ENCODE measurements at regions not wholly inside any gene's neighbourhood (a gene's known extent, or its start where the extent isn't known, plus 50 kb on each side); places are given as distances from the start of the nearest gene placed in this dataset.
"Not testable (repeated sequence)": the region's sequence is repeated elsewhere in the genome, so short reads cannot be mapped to it uniquely, and the experiment has no call there.

GRCh38 chrX:144130507-144130906, 246.6 kb downstream of the UBE2NL start:
- H3K4me1 ChIP-seq (ENCODE audit: control insufficient read depth in 1 of 2, insufficient read depth in 2 of 2, low read length in 2 of 2); ATAC-seq (ENCODE audit: low FRiP score); H3K27ac ChIP-seq (ENCODE audit: low read depth in 1 of 2, low read length in 2 of 2); H3K9me3 ChIP-seq (ENCODE audit: control insufficient read depth, low read length); H3K4me3 ChIP-seq (ENCODE audit: low read length in 2 of 2); H3K27me3 ChIP-seq (ENCODE audit: control insufficient read depth in 1 of 2, insufficient read depth in 2 of 2, low read length in 1 of 2); intact Hi-C loops (cut with DNase I); DNase-seq; H3K36me3 ChIP-seq (ENCODE audit: control insufficient read depth in 1 of 2, insufficient read depth in 2 of 2, low read length in 1 of 2): not testable (repeated sequence)
- WGBS, 2 donors: no CpG with 5 or more reads among the region's 3 CpGs

- H3K27ac ChIP-seq (ENCODE audit: low read depth in 1 of 2, low read length in 2 of 2); H3K9me3 ChIP-seq (ENCODE audit: control insufficient read depth, low read length); H3K36me3 ChIP-seq (ENCODE audit: control insufficient read depth in 1 of 2, insufficient read depth in 2 of 2, low read length in 1 of 2); H3K4me3 ChIP-seq (ENCODE audit: low read length in 2 of 2); ATAC-seq (ENCODE audit: low FRiP score); DNase-seq; intact Hi-C loops (cut with DNase I); H3K4me1 ChIP-seq (ENCODE audit: control insufficient read depth in 1 of 2, insufficient read depth in 2 of 2, low read length in 2 of 2); H3K27me3 ChIP-seq (ENCODE audit: control insufficient read depth in 1 of 2, insufficient read depth in 2 of 2, low read length in 1 of 2): not testable (repeated sequence)
- 78 to 95% methylated on average over 2 of the region's 3 CpGs for WGBS, 2 donors
Observed at GRCh38 chrX:144131080-144131479, 247.2 kb downstream of the UBE2NL start.

- WGBS, 2 donors: 15 to 21% methylated on average over 1 of the region's 2 CpGs
- H3K27me3 ChIP-seq (ENCODE audit: control insufficient read depth in 1 of 2, insufficient read depth in 2 of 2, low read length in 1 of 2); ATAC-seq (ENCODE audit: low FRiP score); DNase-seq; intact Hi-C loops (cut with DNase I); H3K9me3 ChIP-seq (ENCODE audit: control insufficient read depth, low read length); H3K4me3 ChIP-seq (ENCODE audit: low read length in 2 of 2); H3K4me1 ChIP-seq (ENCODE audit: control insufficient read depth in 1 of 2, insufficient read depth in 2 of 2, low read length in 2 of 2); H3K36me3 ChIP-seq (ENCODE audit: control insufficient read depth in 1 of 2, insufficient read depth in 2 of 2, low read length in 1 of 2); H3K27ac ChIP-seq (ENCODE audit: low read depth in 1 of 2, low read length in 2 of 2): not testable (repeated sequence)
Observed at GRCh38 chrX:144134448-144135119, 250.7 kb downstream of the UBE2NL start.

GRCh38 chrX:144154474-144154873, 270.6 kb downstream of the UBE2NL start:
- DNase-seq; H3K9me3 ChIP-seq (ENCODE audit: control insufficient read depth, low read length); H3K4me1 ChIP-seq (ENCODE audit: control insufficient read depth in 1 of 2, insufficient read depth in 2 of 2, low read length in 2 of 2); H3K4me3 ChIP-seq (ENCODE audit: low read length in 2 of 2); ATAC-seq (ENCODE audit: low FRiP score); H3K36me3 ChIP-seq (ENCODE audit: control insufficient read depth in 1 of 2, insufficient read depth in 2 of 2, low read length in 1 of 2); intact Hi-C loops (cut with DNase I); H3K27me3 ChIP-seq (ENCODE audit: control insufficient read depth in 1 of 2, insufficient read depth in 2 of 2, low read length in 1 of 2); H3K27ac ChIP-seq (ENCODE audit: low read depth in 1 of 2, low read length in 2 of 2): not testable (repeated sequence)
- 61 to 83% methylated on average over 4 to 5 of the region's 5 CpGs for WGBS, 2 donors

- DNase-seq; H3K27me3 ChIP-seq (ENCODE audit: control insufficient read depth in 1 of 2, insufficient read depth in 2 of 2, low read length in 1 of 2); H3K4me3 ChIP-seq (ENCODE audit: low read length in 2 of 2); H3K9me3 ChIP-seq (ENCODE audit: control insufficient read depth, low read length); H3K36me3 ChIP-seq (ENCODE audit: control insufficient read depth in 1 of 2, insufficient read depth in 2 of 2, low read length in 1 of 2); intact Hi-C loops (cut with DNase I); H3K27ac ChIP-seq (ENCODE audit: low read depth in 1 of 2, low read length in 2 of 2); ATAC-seq (ENCODE audit: low FRiP score); H3K4me1 ChIP-seq (ENCODE audit: control insufficient read depth in 1 of 2, insufficient read depth in 2 of 2, low read length in 2 of 2): not testable (repeated sequence)
Observed at GRCh38 chrX:144185197-144185596, 301.3 kb downstream of the UBE2NL start.

- H3K27me3 ChIP-seq (ENCODE audit: control insufficient read depth in 1 of 2, insufficient read depth in 2 of 2, low read length in 1 of 2); intact Hi-C loops (cut with DNase I): not testable (repeated sequence)
Observed at GRCh38 chrX:144188489-144188888, 304.6 kb downstream of the UBE2NL start.

GRCh38 chrX:144197057-144197456, 313.2 kb downstream of the UBE2NL start:
- H3K9me3 ChIP-seq (ENCODE audit: control insufficient read depth, low read length); intact Hi-C loops (cut with DNase I); ATAC-seq (ENCODE audit: low FRiP score); DNase-seq; H3K36me3 ChIP-seq (ENCODE audit: control insufficient read depth in 1 of 2, insufficient read depth in 2 of 2, low read length in 1 of 2); H3K27me3 ChIP-seq (ENCODE audit: control insufficient read depth in 1 of 2, insufficient read depth in 2 of 2, low read length in 1 of 2); H3K27ac ChIP-seq (ENCODE audit: low read depth in 1 of 2, low read length in 2 of 2); H3K4me3 ChIP-seq (ENCODE audit: low read length in 2 of 2); H3K4me1 ChIP-seq (ENCODE audit: control insufficient read depth in 1 of 2, insufficient read depth in 2 of 2, low read length in 2 of 2): not testable (repeated sequence)
- WGBS, 2 donors: 32 to 70% methylated on average over 2 of the region's 3 CpGs

More at GRCh38 chrX:144188489-144188888, 304.6 kb downstream of the UBE2NL start:
- H3K4me3 ChIP-seq (ENCODE audit: low read length in 2 of 2); H3K9me3 ChIP-seq (ENCODE audit: control insufficient read depth, low read length); H3K4me1 ChIP-seq (ENCODE audit: control insufficient read depth in 1 of 2, insufficient read depth in 2 of 2, low read length in 2 of 2); DNase-seq; ATAC-seq (ENCODE audit: low FRiP score); H3K36me3 ChIP-seq (ENCODE audit: control insufficient read depth in 1 of 2, insufficient read depth in 2 of 2, low read length in 1 of 2); H3K27ac ChIP-seq (ENCODE audit: low read depth in 1 of 2, low read length in 2 of 2): not testable (repeated sequence)
- WGBS, 2 donors: 48 to 83% methylated on average over 2 to 3 of the region's 4 CpGs

- intact Hi-C loops (cut with DNase I); DNase-seq; H3K36me3 ChIP-seq (ENCODE audit: control insufficient read depth in 1 of 2, insufficient read depth in 2 of 2, low read length in 1 of 2); H3K27me3 ChIP-seq (ENCODE audit: control insufficient read depth in 1 of 2, insufficient read depth in 2 of 2, low read length in 1 of 2); H3K27ac ChIP-seq (ENCODE audit: low read depth in 1 of 2, low read length in 2 of 2); H3K9me3 ChIP-seq (ENCODE audit: control insufficient read depth, low read length); H3K4me3 ChIP-seq (ENCODE audit: low read length in 2 of 2); H3K4me1 ChIP-seq (ENCODE audit: control insufficient read depth in 1 of 2, insufficient read depth in 2 of 2, low read length in 2 of 2); ATAC-seq (ENCODE audit: low FRiP score): not testable (repeated sequence)
- no CpG with 5 or more reads among the region's 2 CpGs for WGBS, 2 donors
Observed at GRCh38 chrX:144202726-144203125, 318.9 kb downstream of the UBE2NL start.

GRCh38 chrX:144208360-144209024, 324.6 kb downstream of the UBE2NL start:
- H3K9me3 ChIP-seq (ENCODE audit: control insufficient read depth, low read length); H3K27me3 ChIP-seq (ENCODE audit: control insufficient read depth in 1 of 2, insufficient read depth in 2 of 2, low read length in 1 of 2); intact Hi-C loops (cut with DNase I); H3K27ac ChIP-seq (ENCODE audit: low read depth in 1 of 2, low read length in 2 of 2); DNase-seq; H3K36me3 ChIP-seq (ENCODE audit: control insufficient read depth in 1 of 2, insufficient read depth in 2 of 2, low read length in 1 of 2); H3K4me3 ChIP-seq (ENCODE audit: low read length in 2 of 2); H3K4me1 ChIP-seq (ENCODE audit: control insufficient read depth in 1 of 2, insufficient read depth in 2 of 2, low read length in 2 of 2); ATAC-seq (ENCODE audit: low FRiP score): not testable (repeated sequence)
- WGBS, 2 donors: 31 to 48% methylated on average over 2 of the region's 6 CpGs

All from aorta (tissue), 5 donors.